SK-N-SH (cell line): ENCODE measurements at regions not wholly inside any gene's neighbourhood (a gene's known extent, or its start where the extent isn't known, plus 50 kb on each side); places are given as distances from the start of the nearest gene placed in this dataset.

Experiments used
- CTCF ChIA-PET: fragments of 300-600, 350-600 bp; formaldehyde crosslinking; extraction: SDS; loops from one replicate; lab custom pipeline; 2021; lab: Yijun Ruan, JAX
- POLR2A ChIA-PET: fragments of 350-600 bp; sonication (Branson Sonifier 250); formaldehyde crosslinking; extraction: SDS; loops from one replicate; lab custom pipeline; 2020; ENCODE audit warnings: antibody characterized with exemption, inconsistent platforms; lab: Yijun Ruan, JAX
- DNase-seq: peaks from one replicate; pipeline ENCODE4 v3.0.0; 2012
- H2AFZ ChIP-seq: fragments of 200-600 bp; sonication (generic); 2 replicates; pipeline ENCODE4 v1.8.1; 2016; ENCODE audit warnings: antibody characterized with exemption, mild to moderate bottlenecking, low read depth
- H3F3A ChIP-seq: fragments of 200-600 bp; sonication (generic); replicated peaks from 2 replicates; pipeline ENCODE3; 2016; ENCODE audit warnings: antibody characterized with exemption, mild to moderate bottlenecking; ENCODE audit not compliant: insufficient read depth
- H3K27ac ChIP-seq, 2 experiments: fragments of 200-500 bp in 1 of 2; fragments of 200-600 bp in 1 of 2; sonication (Bioruptor generic) in 1 of 2; sonication (generic), shearing (Covaris generic) in 1 of 2; 2 replicates each; pipeline versions ENCODE4 v1.5.1 to v1.6.1; 2014 to 2016; ENCODE audit warnings: low read depth in 2 of 2, inconsistent platforms in 1 of 2, low read length in 1 of 2, mild to moderate bottlenecking in 1 of 2, mixed read lengths in 1 of 2
- H3K27me3 ChIP-seq: fragments of 200-600 bp; sonication (generic), shearing (Covaris generic); 2 replicates; pipeline ENCODE4 v1.6.1; 2016; ENCODE audit warnings: mixed run types; ENCODE audit not compliant: insufficient read depth
- H3K36me3 ChIP-seq, 2 experiments: fragments of 200-500 bp in 1 of 2; fragments of 200-600 bp in 1 of 2; sonication (Bioruptor generic) in 1 of 2; sonication (generic) in 1 of 2; replicated peaks in 1 of 2; 2 replicates each; pipeline versions ENCODE3 to v1.5.1; 2014 to 2016; ENCODE audit warnings: low read length in 1 of 2, mild to moderate bottlenecking in 1 of 2; ENCODE audit not compliant: insufficient read depth in 2 of 2, control insufficient read depth in 1 of 2
- H3K4me1 ChIP-seq, 2 experiments: fragments of 200-500 bp in 1 of 2; fragments of 200-600 bp in 1 of 2; sonication (Bioruptor generic) in 1 of 2; sonication (generic), shearing (Covaris generic) in 1 of 2; 2 replicates each; pipeline versions ENCODE4 v1.5.1 to v1.6.1; 2014 to 2016; ENCODE audit warnings: low read depth in 1 of 2, low read length in 1 of 2, mixed run types in 1 of 2; ENCODE audit not compliant: insufficient read depth in 2 of 2, control insufficient read depth in 1 of 2
- H3K4me2 ChIP-seq: fragments of 200-600 bp; sonication (generic), shearing (Covaris generic); 2 replicates; pipeline ENCODE4 v1.6.1; 2017; ENCODE audit warnings: mixed run types
- H3K4me3 ChIP-seq, 2 experiments: fragments of 200-500 bp in 1 of 2; fragments of 200-600 bp in 1 of 2; sonication (Bioruptor generic) in 1 of 2; sonication (generic), shearing (Covaris generic) in 1 of 2; 2 replicates each; pipeline versions ENCODE4 v1.5.1 to v1.8.1; 2014 to 2016; ENCODE audit warnings: low read depth in 2 of 2, inconsistent platforms in 1 of 2, low read length in 1 of 2, mild to moderate bottlenecking in 1 of 2, mixed read lengths in 1 of 2, moderate library complexity in 1 of 2
- H3K79me2 ChIP-seq: fragments of 200-600 bp; sonication (generic); 2 replicates; pipeline ENCODE4 v1.8.1; 2017; ENCODE audit warnings: mild to moderate bottlenecking; ENCODE audit not compliant: insufficient read depth
- H3K9ac ChIP-seq: fragments of 200-600 bp; sonication (generic); 2 replicates; pipeline ENCODE4 v1.6.1; 2017; ENCODE audit warnings: mixed run types
- H3K9me2 ChIP-seq: fragments of 200-600 bp; sonication (generic); 2 replicates; pipeline ENCODE4 v1.6.1; 2017; ENCODE audit warnings: mixed run types
- H3K9me3 ChIP-seq: fragments of 200-600 bp; sonication (generic); 2 replicates; pipeline ENCODE4 v1.6.1; 2017; ENCODE audit warnings: mixed run types, mild to moderate bottlenecking, moderate library complexity
- H4K20me1 ChIP-seq: fragments of 200-600 bp; sonication (generic); 2 replicates; pipeline ENCODE4 v1.6.1; 2017; ENCODE audit warnings: mild to moderate bottlenecking, mixed run types; ENCODE audit not compliant: insufficient read depth
- CHD2 ChIP-seq: fragments of 150-350 bp; IDR thresholded peaks from 2 replicates; pipeline ENCODE4 v1.6.1; 2018; ENCODE audit warnings: low read length; ENCODE audit not compliant: partially characterized antibody
- CTCF ChIP-seq: fragments of 200-600 bp; sonication (generic); IDR thresholded peaks from 2 replicates; pipeline ENCODE4 v1.6.1; 2017; ENCODE audit warnings: antibody characterized with exemption, mild to moderate bottlenecking, moderate library complexity
- ELF1 ChIP-seq: IDR thresholded peaks from 2 replicates; pipeline ENCODE4 v1.4.0; 2012
- EP300 ChIP-seq, 2 experiments: IDR thresholded peaks; 2 replicates each; pipeline versions ENCODE4 v1.4.0 to v1.6.1; 2012; ENCODE audit warnings: borderline replicate concordance in 1 of 2, low read depth in 1 of 2, low read length in 1 of 2
- FOSL2 ChIP-seq: IDR thresholded peaks from 2 replicates; pipeline ENCODE4 v1.4.0; 2012; ENCODE audit warnings: low read depth, mild to moderate bottlenecking, moderate library complexity, borderline replicate concordance
- FOXM1 ChIP-seq: IDR thresholded peaks from 2 replicates; pipeline ENCODE4 v1.4.0; 2012; ENCODE audit warnings: low read depth, mild to moderate bottlenecking
- GATA2 ChIP-seq: sonication (generic); formaldehyde crosslinking; IDR thresholded peaks from 2 replicates; pipeline ENCODE4 v1.5.0; 2020; ENCODE audit warnings: mild to moderate bottlenecking, missing genetic modification reagents
- JUND ChIP-seq: IDR thresholded peaks from 2 replicates; pipeline ENCODE4 v1.4.0; 2012
- MAX ChIP-seq: IDR thresholded peaks from 2 replicates; pipeline ENCODE4 v1.4.0; 2012; ENCODE audit warnings: low read depth
- MEF2A ChIP-seq: IDR thresholded peaks from 2 replicates; pipeline ENCODE4 v1.4.0; 2012; ENCODE audit warnings: low read depth, borderline replicate concordance
- MXI1 ChIP-seq: IDR thresholded peaks from 2 replicates; pipeline ENCODE4 v1.6.1; 2012; ENCODE audit warnings: mild to moderate bottlenecking, low read depth, low read length, improper control_type of control experiment
- NFIC ChIP-seq: IDR thresholded peaks from 2 replicates; pipeline ENCODE4 v1.4.0; 2012; ENCODE audit warnings: borderline replicate concordance
- PBX3 ChIP-seq: IDR thresholded peaks from 2 replicates; pipeline ENCODE4; 2012
- REST ChIP-seq: IDR thresholded peaks from 2 replicates; pipeline ENCODE4 v1.6.1; 2012; ENCODE audit warnings: mild to moderate bottlenecking, low read depth, low read length, moderate library complexity
- SIN3A ChIP-seq: IDR thresholded peaks from 2 replicates; pipeline ENCODE4 v1.6.1; 2012; ENCODE audit warnings: low read depth, mild to moderate bottlenecking, low read length, moderate library complexity, borderline replicate concordance
- TAF1 ChIP-seq: IDR thresholded peaks from 2 replicates; pipeline ENCODE4 v1.6.1; 2012; ENCODE audit warnings: low read depth, mild to moderate bottlenecking, low read length, moderate library complexity, borderline replicate concordance
- TCF12 ChIP-seq: IDR thresholded peaks from 2 replicates; pipeline ENCODE4 v1.4.0; 2012
- USF2 ChIP-seq: fragments of 150-350 bp; IDR thresholded peaks from 2 replicates; pipeline ENCODE4 v1.6.1; 2017; ENCODE audit warnings: antibody characterized with exemption, low read length, low read depth, borderline replicate concordance
- YY1 ChIP-seq: IDR thresholded peaks from 2 replicates; pipeline ENCODE4 v1.4.0; 2012; ENCODE audit warnings: low read depth, mild to moderate bottlenecking
- ZBTB33 ChIP-seq: IDR thresholded peaks from 2 replicates; pipeline ENCODE4 v1.4.0; 2012; ENCODE audit warnings: low read depth, borderline replicate concordance
- WGBS: methylation state at CpG from one replicate; pipeline ENCODE4 v1.1.6; 2017; ENCODE audit warnings: low lambda C conversion rate; 5-methylcytosine and 5-hydroxymethylcytosine counted together

GRCh38 chr3:153903430-153903829 is 217.8 kb upstream of the ARHGEF26 start:
- Histone ChIP-seq H3K27ac (no peak overlapping the region), H2AFZ (no peak overlapping the region), H3K27me3 (no peaks in the 10 kb centered on the region), H3K9me3 (no peaks in the 10 kb centered on the region), H4K20me1 (no peaks in the 10 kb centered on the region), H3K4me1 (no peaks in the 10 kb centered on the region; a peak in 1 of 4 replicates), H3K4me3 (no peak overlapping the region), H3F3A (peaks cover 4% of the 10 kb centered on the region), H3K9me2 (no peaks in the 10 kb centered on the region), H3K36me3 (no peaks in the 10 kb centered on the region), H3K4me2 (no peak overlapping the region), H3K79me2 (no peaks in the 10 kb centered on the region), H3K9ac (no peak overlapping the region)
- no peak for TF ChIP-seq MEF2A
- no peak for TF ChIP-seq JUND
- TF ChIP-seq YY1: no peak
- no peak for TF ChIP-seq REST
- no peak for TF ChIP-seq SIN3A
- no peak for TF ChIP-seq CHD2
- TF ChIP-seq GATA2 (CRISPR knock-in tag): no peak
- TF ChIP-seq TAF1: no peak
- ChIA-PET CTCF (no interaction called here), POLR2A (no interaction called here)
- DNase-seq: no peak

GRCh38 chr3:153906366-153906765 is 214.8 kb upstream of the ARHGEF26 start:
- no peak for DNase-seq
- CTCF ChIA-PET: no interaction called here
- no peak overlapping the region for H3K4me2 ChIP-seq
- no peak overlapping the region for H3K27ac ChIP-seq
- H3K27me3 ChIP-seq: no peaks in the 10 kb centered on the region
- no peaks in the 10 kb centered on the region for H4K20me1 ChIP-seq
- no peaks in the 10 kb centered on the region for H3K36me3 ChIP-seq
- H3K9me3 ChIP-seq: no peaks in the 10 kb centered on the region
- peaks cover 4% of the 10 kb centered on the region for H3F3A ChIP-seq
- POLR2A ChIA-PET: no interaction called here
- WGBS: 18% methylated on average over 2 of the region's 2 CpGs
- no peak overlapping the region for H2AFZ ChIP-seq
- H3K9me2 ChIP-seq: no peaks in the 10 kb centered on the region
- H3K9ac ChIP-seq: no peak overlapping the region
- no peaks in the 10 kb centered on the region; a peak in 1 of 4 replicates for H3K4me1 ChIP-seq
- H3K79me2 ChIP-seq: no peaks in the 10 kb centered on the region
- H3K4me3 ChIP-seq: no peak overlapping the region
- TF ChIP-seq ELF1 (no peak), SIN3A (no peak), CTCF (no peak), TCF12 (no peak), USF2 (no peak), FOXM1 (no peak), MXI1 (no peak), TAF1 (no peak), MAX (no peak), GATA2 (CRISPR knock-in tag) (no peak), PBX3 (no peak), EP300 (IDR thresholded peaks at IDR 0.05; ENCODE audit: borderline replicate concordance in 1 of 2, low read depth in 1 of 2, low read length in 1 of 2) (no peak), FOSL2 (no peak), ZBTB33 (no peak), NFIC (no peak)
